Activated naive CD8-positive, alpha-beta T cell treated with anti-CD3 and anti-CD28 coated beads, Interleukin-2, amount 10 ng/mL, durations not matched to agents 7 days and 5 days (primary cell): ENCODE measurements at regions not wholly inside any gene's neighbourhood (a gene's known extent, or its start where the extent isn't known, plus 50 kb on each side); places are given as distances from the start of the nearest gene placed in this dataset.

Source experiments
- ATAC-seq: fragments of 150-1000 bp; cut with Tn5 transposase; one replicate; pipeline ENCODE4 v1.10.0; 2021; ENCODE audit warnings: low read depth, moderate library complexity
- POLR2A ChIA-PET: fragments of 350-600 bp; sonication (Branson Sonifier 250); formaldehyde crosslinking; loops from one replicate; lab custom pipeline; 2021; ENCODE audit warnings: antibody characterized with exemption; lab: Charles Lee
- DNase-seq: peaks from one replicate; pipeline ENCODE4 v3.0.0; 2021
- H3K27ac Mint-ChIP-seq: one replicate; pipeline ENCODE4 v1.8.0; 2022; ENCODE audit warnings: mild to moderate bottlenecking, mixed read lengths
- H3K27me3 Mint-ChIP-seq: one replicate; pipeline ENCODE4 v1.8.0; 2022; ENCODE audit warnings: mild to moderate bottlenecking, moderate library complexity, mixed read lengths
- H3K36me3 Mint-ChIP-seq: one replicate; pipeline ENCODE4 v1.8.0; 2021; ENCODE audit warnings: mild to moderate bottlenecking, mixed read lengths
- H3K4me1 Mint-ChIP-seq: one replicate; pipeline ENCODE4 v1.8.0; 2021; ENCODE audit warnings: mixed read lengths
- H3K4me3 Mint-ChIP-seq: one replicate; pipeline ENCODE4 v1.8.0; 2022; ENCODE audit warnings: mild to moderate bottlenecking, moderate library complexity, mixed read lengths
- H3K9me3 Mint-ChIP-seq: one replicate; pipeline ENCODE4 v1.8.0; 2021; ENCODE audit warnings: mixed read lengths

DNA sequence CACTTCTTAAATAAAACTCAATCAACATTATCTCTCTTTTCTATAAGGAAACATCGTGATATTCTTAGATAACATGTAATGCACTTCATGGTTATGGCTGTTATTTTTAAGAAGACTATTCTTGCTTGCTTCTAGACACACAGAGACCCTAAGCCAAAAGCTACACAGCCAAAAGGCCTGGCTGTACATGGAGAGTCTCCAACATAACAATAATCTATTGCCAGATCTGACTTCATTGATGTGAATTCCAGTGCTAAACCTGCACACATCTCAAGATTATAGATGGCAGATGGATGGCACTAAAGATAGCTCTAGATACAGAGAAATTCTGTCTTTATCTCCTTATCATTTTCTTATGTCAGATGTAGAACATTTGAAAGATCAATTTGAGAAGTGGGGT is 811.6 kb upstream of the ZNF608 start:
- DNase-seq (no peak), ATAC-seq (no peak)
- POLR2A ChIA-PET = no interaction called here
- H3K4me1 Mint-ChIP-seq = no peaks in the 10 kb centered on the region
- H3K9me3 Mint-ChIP-seq = peaks cover 5% of the 10 kb centered on the region
- H3K4me3 Mint-ChIP-seq = no peak overlapping the region
- H3K27me3 Mint-ChIP-seq = no peaks in the 10 kb centered on the region
- no peaks in the 10 kb centered on the region for H3K36me3 Mint-ChIP-seq
- no peak overlapping the region for H3K27ac Mint-ChIP-seq

DNA sequence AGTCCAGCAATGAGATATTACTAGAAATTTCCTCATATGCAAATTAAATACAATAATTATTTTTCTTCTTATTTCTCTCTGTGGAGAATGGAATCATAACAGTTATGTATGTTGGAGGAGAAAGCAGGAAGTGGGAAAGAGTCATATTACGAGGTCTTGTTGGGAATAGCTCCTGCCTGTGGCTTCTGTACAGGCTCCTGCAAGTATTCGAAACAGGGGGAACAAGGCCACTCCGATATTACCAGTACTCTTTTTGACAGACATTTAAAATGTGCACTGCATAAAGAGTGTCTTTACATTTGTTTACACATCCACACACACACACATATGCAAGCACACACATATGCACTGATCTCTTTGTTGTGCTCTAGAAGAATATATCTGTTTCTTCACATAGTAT is 812.0 kb upstream of the ZNF608 start:
- Mint-ChIP-seq H3K4me3 (no peak overlapping the region), H3K36me3 (no peaks in the 10 kb centered on the region), H3K9me3 (peaks cover 5% of the 10 kb centered on the region), H3K27ac (no peak overlapping the region), H3K4me1 (no peaks in the 10 kb centered on the region), H3K27me3 (no peaks in the 10 kb centered on the region)
- DNase-seq (no peak), ATAC-seq (no peak)
- POLR2A ChIA-PET = no interaction called here

DNA sequence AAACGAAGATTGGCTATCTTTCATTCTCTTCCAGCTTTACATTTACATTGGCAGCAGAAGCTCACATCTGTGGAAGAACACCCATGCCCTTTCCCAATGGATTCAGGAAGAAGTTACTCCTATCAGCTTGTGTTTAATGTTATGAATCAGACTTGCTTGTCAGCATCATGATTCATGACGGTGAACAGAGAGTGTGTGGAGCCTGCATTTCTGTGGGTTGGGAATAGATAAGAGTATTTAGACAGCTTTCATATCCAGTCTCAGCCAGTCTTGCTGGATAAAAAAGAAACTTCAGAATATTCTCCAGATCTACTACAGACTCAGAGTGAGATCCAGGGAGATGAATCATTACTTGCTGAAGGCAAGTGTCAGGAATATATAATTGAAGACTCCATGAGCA is 812.9 kb upstream of the ZNF608 start:
- H3K36me3 Mint-ChIP-seq = no peaks in the 10 kb centered on the region
- peaks cover 7% of the 10 kb centered on the region for H3K9me3 Mint-ChIP-seq
- no peak overlapping the region for H3K27ac Mint-ChIP-seq
- ATAC-seq = no peak
- no peaks in the 10 kb centered on the region for H3K27me3 Mint-ChIP-seq
- H3K4me1 Mint-ChIP-seq = no peaks in the 10 kb centered on the region
- no peak overlapping the region for H3K4me3 Mint-ChIP-seq
- DNase-seq = no peak
- POLR2A ChIA-PET = no interaction called here

DNA sequence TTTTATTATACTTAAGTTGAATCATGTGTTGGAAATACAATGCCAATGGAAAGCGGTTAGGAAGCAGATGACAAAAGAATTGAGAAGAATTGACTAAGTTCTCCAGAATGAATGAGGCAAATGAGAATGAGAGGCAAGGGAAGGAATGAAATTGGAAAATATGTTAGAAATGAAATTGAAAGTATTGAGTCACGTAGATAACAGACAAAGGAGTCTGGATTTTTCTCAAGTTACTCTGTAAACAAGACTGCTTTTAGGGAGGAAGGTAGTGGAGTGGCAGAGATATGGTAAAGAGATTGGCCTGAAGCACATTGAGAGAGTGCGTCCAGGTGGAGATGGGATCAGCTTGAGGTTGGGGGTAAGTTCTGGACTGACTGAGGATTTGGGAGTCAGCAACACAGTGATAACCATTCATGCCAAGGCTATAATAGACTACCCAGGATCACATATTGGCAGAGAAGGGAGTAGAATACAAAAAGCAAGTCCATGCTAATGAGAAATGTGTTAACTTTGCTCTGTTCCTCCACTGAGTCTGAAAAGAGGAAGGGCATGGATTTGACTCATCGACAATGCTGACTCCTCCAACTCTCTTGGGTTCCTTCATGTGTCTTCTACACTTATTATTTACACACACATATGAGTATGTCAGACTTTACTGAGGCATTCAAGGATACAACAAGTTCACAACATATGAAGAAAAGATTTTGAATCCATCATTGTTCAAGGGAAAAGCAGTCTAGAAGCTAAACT is 814.2 kb upstream of the ZNF608 start:
- POLR2A ChIA-PET = no interaction called here
- H3K4me1 Mint-ChIP-seq = no peaks in the 10 kb centered on the region
- no peaks in the 10 kb centered on the region for H3K27me3 Mint-ChIP-seq
- no peaks in the 10 kb centered on the region for H3K36me3 Mint-ChIP-seq
- H3K27ac Mint-ChIP-seq = no peak overlapping the region
- H3K9me3 Mint-ChIP-seq = peaks cover 11% of the 10 kb centered on the region
- no peak overlapping the region for H3K4me3 Mint-ChIP-seq
- DNase-seq (no peak), ATAC-seq (no peak)

DNA sequence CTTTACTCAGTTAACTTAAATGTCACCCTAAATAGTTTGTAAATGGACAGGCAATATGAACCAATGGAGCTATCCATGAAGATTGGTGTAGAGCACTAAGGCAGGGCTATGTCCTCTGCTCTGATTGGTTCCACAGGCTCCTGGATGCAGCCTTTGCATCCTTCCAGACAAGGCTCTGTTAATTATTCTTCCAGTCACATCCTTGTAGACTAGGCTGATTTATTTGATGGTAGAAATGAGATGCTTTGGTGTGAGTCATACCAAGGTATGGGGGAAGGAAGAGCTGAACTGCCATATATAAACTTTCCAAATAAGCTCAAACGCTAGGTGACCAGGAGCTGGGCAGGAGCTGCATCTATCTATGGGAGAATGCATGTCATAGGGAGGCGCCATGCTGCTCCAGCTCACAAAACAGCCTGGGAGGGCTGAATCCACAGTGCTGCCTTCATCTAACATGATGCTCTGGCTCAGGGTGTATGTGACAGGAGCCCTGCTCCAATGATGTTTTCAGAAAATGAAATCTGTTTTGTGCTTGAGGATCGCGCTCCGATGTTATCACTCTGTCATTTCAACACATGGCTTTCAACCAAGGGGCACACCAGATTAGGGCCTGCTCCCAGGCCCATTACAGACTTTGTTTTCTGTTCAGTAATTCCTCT is 818.0 kb upstream of the ZNF608 start:
- Mint-ChIP-seq H3K4me1 (no peaks in the 10 kb centered on the region), H3K27me3 (no peaks in the 10 kb centered on the region), H3K27ac (no peak overlapping the region), H3K4me3 (no peak overlapping the region), H3K36me3 (no peaks in the 10 kb centered on the region), H3K9me3 (peaks cover 10% of the 10 kb centered on the region)
- DNase-seq (no peak), ATAC-seq (no peak)
- POLR2A ChIA-PET = no interaction called here

DNA sequence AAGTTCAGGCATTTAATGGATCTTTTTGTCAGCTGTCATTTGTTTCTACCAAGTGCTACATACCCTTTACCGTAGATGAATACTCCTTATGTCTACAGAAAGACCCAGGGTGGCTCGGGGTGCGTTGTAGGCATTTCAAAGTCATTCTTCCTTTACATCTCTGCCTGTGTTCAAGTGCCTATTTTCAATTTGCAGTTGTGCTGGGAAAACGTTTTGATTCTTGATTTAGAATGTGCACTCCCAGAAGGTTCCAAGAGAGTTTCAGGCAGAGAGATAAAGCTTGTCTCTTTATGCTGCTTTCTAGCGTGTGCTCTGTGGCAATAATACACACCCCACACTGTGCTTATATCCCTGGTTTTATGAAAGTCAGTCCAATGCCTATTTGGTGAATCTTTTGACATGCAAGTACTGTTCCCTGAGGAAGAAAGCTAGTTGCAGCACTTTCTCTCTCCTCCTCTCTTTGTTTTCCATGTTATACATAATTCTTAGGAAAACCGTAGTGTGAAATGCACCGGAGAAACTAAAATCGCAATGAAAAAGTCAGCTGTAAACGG is 828.1 kb upstream of the ZNF608 start:
- no peaks in the 10 kb centered on the region for H3K36me3 Mint-ChIP-seq
- peaks cover 2% of the 10 kb centered on the region for H3K9me3 Mint-ChIP-seq
- no peak for ATAC-seq
- no peaks in the 10 kb centered on the region for H3K4me1 Mint-ChIP-seq
- no peaks in the 10 kb centered on the region for H3K27me3 Mint-ChIP-seq
- no peak overlapping the region for H3K4me3 Mint-ChIP-seq
- H3K27ac Mint-ChIP-seq = no peak overlapping the region
- DNase-seq = no peak
- POLR2A ChIA-PET = no interaction called here

DNA sequence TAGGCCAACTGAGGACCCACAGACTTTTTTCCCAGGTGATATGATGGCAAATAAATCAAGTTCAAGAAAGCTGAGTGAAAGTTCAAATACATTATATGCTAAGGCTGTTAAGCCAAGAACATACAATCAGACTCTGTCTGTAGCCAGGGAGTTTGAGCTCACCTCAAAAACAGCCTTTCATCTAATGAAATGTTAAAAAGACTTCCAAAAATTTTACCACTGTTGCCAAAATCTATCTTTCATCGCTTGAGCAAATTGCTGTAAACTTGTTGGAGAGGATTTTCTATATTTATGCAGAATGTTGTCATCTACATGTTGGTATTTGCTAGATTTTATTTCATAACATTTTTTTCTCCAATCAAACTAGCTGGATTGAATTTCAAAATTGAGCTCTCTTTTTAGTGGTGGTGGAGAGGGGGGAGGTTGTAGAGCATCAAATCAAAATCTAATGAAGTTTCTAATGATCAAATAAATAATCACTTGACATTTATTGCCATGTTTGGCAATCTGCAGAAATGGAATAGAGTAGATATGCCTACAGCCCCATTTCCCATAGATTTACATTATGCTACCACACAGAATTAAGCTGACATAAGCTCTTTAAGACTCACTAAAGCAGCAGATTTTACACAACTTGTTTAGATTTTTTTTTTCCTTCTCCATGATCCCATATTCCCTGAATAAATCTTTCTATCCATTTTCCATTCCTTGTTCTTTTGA is 828.9 kb upstream of the ZNF608 start:
- H3K36me3 Mint-ChIP-seq = no peaks in the 10 kb centered on the region
- H3K27me3 Mint-ChIP-seq = no peaks in the 10 kb centered on the region
- no peak overlapping the region for H3K4me3 Mint-ChIP-seq
- DNase-seq = no peak
- H3K4me1 Mint-ChIP-seq = no peaks in the 10 kb centered on the region
- H3K27ac Mint-ChIP-seq = no peak overlapping the region
- no peak for ATAC-seq
- peaks cover 2% of the 10 kb centered on the region for H3K9me3 Mint-ChIP-seq
- POLR2A ChIA-PET = no interaction called here

DNA sequence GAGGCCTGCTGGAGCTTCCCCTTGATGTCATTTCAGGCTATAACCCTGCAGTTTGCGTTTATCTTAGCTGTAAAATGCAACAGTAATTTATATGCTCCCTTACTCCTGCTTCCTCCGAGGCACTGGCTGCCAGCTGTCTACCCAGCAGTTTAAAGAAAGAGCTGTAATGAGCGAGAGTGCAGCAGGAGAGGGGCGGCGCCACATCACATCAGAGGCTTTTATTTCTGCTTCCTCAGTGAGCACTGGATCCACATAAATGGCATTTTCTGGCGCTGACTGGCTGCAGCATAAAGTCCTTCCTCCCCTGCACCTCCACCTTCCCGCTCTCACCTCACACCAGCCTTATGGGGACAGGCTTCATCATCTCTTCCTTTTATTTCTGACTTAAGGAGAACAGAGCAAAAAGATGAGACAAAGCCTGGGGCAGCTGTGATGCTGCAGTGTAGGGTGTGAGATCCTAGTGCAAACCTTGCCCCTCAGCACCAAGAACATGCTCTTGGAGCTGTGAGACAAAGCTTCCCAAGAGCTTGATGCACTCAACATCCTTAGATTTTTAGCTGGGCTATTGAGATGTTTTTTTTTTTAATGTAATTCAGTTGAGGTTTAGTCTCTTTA is 829.6 kb upstream of the ZNF608 start:
- POLR2A ChIA-PET = no interaction called here

DNA sequence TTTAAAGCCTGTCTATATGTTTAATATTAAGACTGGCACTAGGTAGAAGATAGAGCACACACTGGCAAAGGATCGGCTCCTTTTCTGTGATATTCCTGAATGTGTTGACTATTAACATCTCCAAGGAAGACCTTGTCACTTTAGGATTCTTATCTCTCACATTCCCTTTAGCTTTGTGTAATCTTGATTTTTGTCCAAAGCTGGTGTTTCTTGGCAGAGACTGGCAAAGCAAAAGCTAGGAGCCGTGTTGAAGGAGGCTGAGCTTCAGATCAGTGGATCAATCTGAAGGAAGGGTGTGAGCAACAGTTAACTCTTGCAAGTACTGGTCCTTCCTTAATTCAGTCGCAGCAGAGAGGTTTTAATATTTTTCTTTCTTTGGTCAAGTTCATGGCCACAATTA is 830.4 kb upstream of the ZNF608 start:
- H3K9me3 Mint-ChIP-seq = peaks cover 2% of the 10 kb centered on the region
- H3K27me3 Mint-ChIP-seq = no peaks in the 10 kb centered on the region
- no peak overlapping the region for H3K27ac Mint-ChIP-seq
- DNase-seq = no peak
- no peak overlapping the region for H3K4me3 Mint-ChIP-seq
- POLR2A ChIA-PET = no interaction called here
- H3K36me3 Mint-ChIP-seq = no peaks in the 10 kb centered on the region
- H3K4me1 Mint-ChIP-seq = no peaks in the 10 kb centered on the region
- no peak for ATAC-seq

More for the DNA sequence above, 829.6 kb upstream of the ZNF608 start:
- Mint-ChIP-seq H3K9me3 (peaks cover 2% of the 10 kb centered on the region), H3K27me3 (no peaks in the 10 kb centered on the region), H3K27ac (no peak overlapping the region), H3K4me1 (no peaks in the 10 kb centered on the region), H3K4me3 (no peak overlapping the region), H3K36me3 (no peaks in the 10 kb centered on the region)
- ATAC-seq (no peak), DNase-seq (no peak)

DNA sequence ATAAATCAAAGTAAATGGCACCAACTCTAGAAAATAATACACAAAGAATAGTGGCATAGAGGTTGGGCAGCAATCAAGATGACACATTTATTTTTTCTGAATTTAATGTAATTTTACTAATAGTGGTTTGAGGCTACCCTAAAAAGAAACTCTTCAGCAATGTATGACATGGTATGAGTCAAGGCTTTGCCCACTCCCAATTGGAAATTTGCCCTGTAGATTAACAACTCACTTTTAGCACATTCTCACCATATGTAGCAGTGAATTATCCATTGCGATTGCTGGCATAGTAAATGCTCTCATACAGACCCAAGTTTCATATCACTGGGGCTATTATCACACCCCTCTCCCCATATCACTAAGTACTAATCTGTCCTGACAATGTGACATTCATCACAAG is 832.1 kb upstream of the ZNF608 start:
- Mint-ChIP-seq H3K36me3 (no peaks in the 10 kb centered on the region), H3K9me3 (peaks cover 2% of the 10 kb centered on the region), H3K4me1 (no peaks in the 10 kb centered on the region), H3K4me3 (no peak overlapping the region), H3K27ac (no peak overlapping the region), H3K27me3 (no peaks in the 10 kb centered on the region)
- POLR2A ChIA-PET = no interaction called here
- DNase-seq (no peak), ATAC-seq (no peak)

DNA sequence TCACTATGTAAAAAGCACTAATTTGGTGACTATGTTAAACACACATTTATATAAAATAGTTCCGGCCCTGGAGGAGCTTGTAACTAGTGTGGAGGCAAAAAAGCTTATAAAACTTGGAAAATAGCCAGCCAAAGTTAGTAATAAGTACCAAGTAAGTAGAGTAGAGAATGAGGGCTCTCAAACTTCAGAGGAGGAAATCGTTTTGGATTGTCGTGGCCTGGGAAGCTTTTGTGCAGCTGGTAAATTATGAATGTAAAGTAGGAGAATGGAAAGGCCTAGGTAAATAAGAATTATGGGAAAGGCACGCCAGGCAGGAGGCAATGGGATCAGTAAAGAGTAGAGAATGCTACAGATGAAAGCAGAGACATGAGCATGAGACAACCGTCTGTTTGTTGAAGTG is 832.7 kb upstream of the ZNF608 start:
- Mint-ChIP-seq H3K36me3 (no peaks in the 10 kb centered on the region), H3K9me3 (peaks cover 2% of the 10 kb centered on the region), H3K27me3 (no peaks in the 10 kb centered on the region), H3K4me1 (no peaks in the 10 kb centered on the region), H3K4me3 (no peak overlapping the region), H3K27ac (no peak overlapping the region)
- ATAC-seq (no peak), DNase-seq (no peak)
- POLR2A ChIA-PET = no interaction called here

DNA sequence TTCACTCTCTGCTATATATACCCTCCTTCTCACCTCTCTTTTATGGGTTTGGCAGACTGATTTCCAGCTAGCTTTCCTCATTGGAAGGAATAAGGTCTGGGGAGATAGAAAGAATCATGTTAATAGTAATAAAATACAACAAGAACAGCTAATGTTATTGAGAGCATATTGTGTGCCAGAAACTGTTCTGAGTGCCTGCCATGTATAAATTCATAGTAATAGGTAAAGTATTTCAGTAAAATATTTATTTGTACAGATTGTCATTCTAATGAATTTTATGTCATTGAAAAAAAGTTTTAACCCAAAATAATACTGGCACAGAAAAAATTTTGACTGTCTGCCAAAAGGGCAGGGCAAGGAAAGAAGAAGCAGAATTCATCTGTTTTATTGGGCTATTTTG is 834.9 kb upstream of the ZNF608 start:
- POLR2A ChIA-PET = no interaction called here
- no peaks in the 10 kb centered on the region for H3K36me3 Mint-ChIP-seq
- H3K4me1 Mint-ChIP-seq = no peaks in the 10 kb centered on the region
- no peaks in the 10 kb centered on the region for H3K27me3 Mint-ChIP-seq
- no peak for ATAC-seq
- no peak for DNase-seq
- no peak overlapping the region for H3K27ac Mint-ChIP-seq
- H3K4me3 Mint-ChIP-seq = no peak overlapping the region
- peaks cover 4% of the 10 kb centered on the region for H3K9me3 Mint-ChIP-seq

DNA sequence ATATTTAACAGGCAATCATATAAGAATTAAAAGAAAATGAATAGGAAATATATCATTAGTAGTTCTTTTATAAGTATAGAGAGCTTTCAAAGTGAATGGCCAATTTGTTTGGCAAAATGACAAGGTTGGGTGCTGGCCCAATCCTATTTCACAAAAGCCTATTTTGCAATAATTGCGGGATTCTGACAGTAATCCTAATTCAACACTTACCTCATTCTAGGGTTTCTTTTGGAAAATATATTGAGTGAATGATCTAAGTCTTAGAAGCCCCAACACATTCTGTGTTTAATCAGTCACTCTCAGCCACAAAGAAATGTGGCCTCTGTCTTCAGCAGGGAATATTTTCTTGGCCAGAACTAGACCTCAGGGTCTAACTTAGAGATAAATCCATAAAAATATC is 835.9 kb upstream of the ZNF608 start:
- Mint-ChIP-seq H3K9me3 (peaks cover 7% of the 10 kb centered on the region), H3K36me3 (no peaks in the 10 kb centered on the region), H3K27me3 (no peaks in the 10 kb centered on the region), H3K4me1 (no peaks in the 10 kb centered on the region), H3K27ac (no peak overlapping the region), H3K4me3 (no peak overlapping the region)
- ATAC-seq (no peak), DNase-seq (no peak)
- POLR2A ChIA-PET = no interaction called here
